Natural killer cell (primary cell): ENCODE measurements at regions not wholly inside any gene's neighbourhood (a gene's known extent, or its start where the extent isn't known, plus 50 kb on each side); places are given as distances from the start of the nearest gene placed in this dataset.

Experiments used
- ATAC-seq, 3 donors: fragments of 150-1000 bp in 2 of 3; fragments of 200-7000 bp in 1 of 3; cut with Tn5 transposase; 1 replicate in 1 of 3; 2 replicates in 2 of 3; pipeline ENCODE4 v1.10.0; 2021; ENCODE audit warnings: mild to moderate bottlenecking in 2 of 3, moderate library complexity in 2 of 3
- DNase-seq, 2 donors: peaks; one replicate each; pipeline versions ENCODE4 v3.0.0 to v3.0.0-alpha.2; 2013 to 2021; ENCODE audit warnings: mixed read lengths in 1 of 2
- H3K27ac ChIP-seq: one replicate; pipeline ENCODE4 v1.5.1; 2013; ENCODE audit warnings: mild to moderate bottlenecking, low read length
- H3K27me3 ChIP-seq: one replicate; pipeline ENCODE4 v1.6.1; 2013; ENCODE audit warnings: low read length; ENCODE audit not compliant: control insufficient read depth, insufficient read depth
- H3K36me3 ChIP-seq: one replicate; pipeline ENCODE4 v1.6.1; 2013; ENCODE audit warnings: low read length; ENCODE audit not compliant: control insufficient read depth, insufficient read depth
- H3K4me1 ChIP-seq: one replicate; pipeline ENCODE4 v1.6.1; 2013; ENCODE audit warnings: low read length; ENCODE audit not compliant: control insufficient read depth, insufficient read depth
- H3K4me3 ChIP-seq: one replicate; pipeline ENCODE4 v1.5.1; 2013; ENCODE audit warnings: low read length
- H3K9me3 ChIP-seq: one replicate; pipeline ENCODE4 v1.6.1; 2013; ENCODE audit warnings: low read length; ENCODE audit not compliant: control insufficient read depth, insufficient read depth
- H3K27ac Mint-ChIP-seq, 2 donors: one replicate each; pipeline ENCODE4 v1.8.0; 2022; ENCODE audit warnings: mild to moderate bottlenecking in 2 of 2, mixed read lengths in 2 of 2, moderate library complexity in 1 of 2
- H3K27me3 Mint-ChIP-seq, 2 donors: one replicate each; pipeline ENCODE4 v1.8.0; 2022; ENCODE audit warnings: low read depth in 2 of 2, mixed read lengths in 2 of 2
- H3K36me3 Mint-ChIP-seq: one replicate; pipeline ENCODE4 v1.8.0; 2022; ENCODE audit warnings: mixed read lengths
- H3K4me1 Mint-ChIP-seq, 2 donors: one replicate each; pipeline ENCODE4 v1.8.0; 2022; ENCODE audit warnings: mixed read lengths in 2 of 2
- H3K4me3 Mint-ChIP-seq: one replicate; pipeline ENCODE4 v1.8.0; 2022; ENCODE audit warnings: mild to moderate bottlenecking, moderate library complexity, mixed read lengths
- H3K9me3 Mint-ChIP-seq, 2 donors: one replicate each; pipeline ENCODE4 v1.8.0; 2022; ENCODE audit warnings: mixed read lengths in 2 of 2
- WGBS: methylation state at CpG from one replicate; pipeline ENCODE4 v1.1.7; 2013; ENCODE audit warnings: missing lambda C conversion rate; ENCODE audit not compliant: insufficient coverage; 5-methylcytosine and 5-hydroxymethylcytosine counted together
- intact Hi-C: fragments of 100-400 bp; cut with micrococcal nuclease; formaldehyde crosslinking; loops from one replicate; pipeline ENCODE4 v1.14.2; 2022
- TF ChIP-seq, protein P1 (sequence below): fragments of 200-600 bp; IDR thresholded peaks from one replicate; pipeline ENCODE4 v1.8.0; 2022; ENCODE audit warnings: antibody characterized with exemption

DNA sequence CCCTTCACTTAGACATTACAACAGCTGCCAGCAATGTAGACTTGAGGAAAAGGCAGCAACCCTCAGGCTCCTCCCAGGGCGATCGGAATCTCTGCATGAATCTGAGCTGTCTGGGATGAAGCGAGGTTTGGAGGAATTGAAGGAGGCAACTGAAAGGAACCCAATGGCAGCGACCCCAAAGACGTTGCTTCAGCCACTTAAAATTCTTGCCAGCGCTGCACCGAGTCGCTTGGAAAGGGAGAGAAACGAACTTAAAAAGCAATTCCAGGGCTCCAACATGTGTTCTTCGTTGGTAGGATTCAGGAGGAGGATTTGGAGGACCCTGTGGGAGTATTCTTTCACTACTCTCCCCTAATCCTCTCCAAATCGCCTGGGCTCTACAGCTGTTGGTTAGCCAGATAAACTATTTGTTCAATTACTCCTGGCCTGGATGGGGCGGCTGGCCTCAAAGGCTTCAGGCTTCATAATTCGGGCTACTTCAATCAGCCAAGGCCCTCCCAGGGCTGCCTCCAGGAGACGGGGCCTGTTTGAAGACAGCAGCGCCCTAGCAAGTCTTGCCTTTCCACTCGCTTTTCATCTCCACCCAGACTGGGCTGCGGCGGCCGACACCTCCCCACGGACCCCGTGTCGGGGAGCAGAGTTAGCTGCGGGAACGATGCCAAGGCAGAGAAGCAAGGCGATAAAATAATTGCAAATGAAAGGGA is 72.4 kb upstream of the TMEM45B start:
- H3K4me1 Mint-ChIP-seq, result no peaks in the 10 kb centered on the region
- H3K27ac Mint-ChIP-seq, result no peak overlapping the region

GRCh38 chr11:129747071-129747470 is 68.6 kb upstream of the TMEM45B start:
- ATAC-seq, result no peak

More for the DNA sequence above, 72.4 kb upstream of the TMEM45B start:
- H3K27me3 Mint-ChIP-seq, result peaks cover 5 to 23% of the 10 kb centered on the region in 2 donors
- Histone ChIP-seq H3K9me3 (no peaks in the 10 kb centered on the region), H3K4me3 (no peak overlapping the region), H3K27ac (no peak overlapping the region), H3K36me3 (no peaks in the 10 kb centered on the region), H3K27me3 (no peaks in the 10 kb centered on the region), H3K4me1 (no peaks in the 10 kb centered on the region)
- no peak for ATAC-seq
- no peak overlapping the region for H3K4me3 Mint-ChIP-seq
- no peaks in the 10 kb centered on the region for H3K9me3 Mint-ChIP-seq
- WGBS, result 86% methylated on average over 24 of the region's 25 CpGs
- DNase-seq, result no peak
- TF ChIP-seq, protein P1, sequence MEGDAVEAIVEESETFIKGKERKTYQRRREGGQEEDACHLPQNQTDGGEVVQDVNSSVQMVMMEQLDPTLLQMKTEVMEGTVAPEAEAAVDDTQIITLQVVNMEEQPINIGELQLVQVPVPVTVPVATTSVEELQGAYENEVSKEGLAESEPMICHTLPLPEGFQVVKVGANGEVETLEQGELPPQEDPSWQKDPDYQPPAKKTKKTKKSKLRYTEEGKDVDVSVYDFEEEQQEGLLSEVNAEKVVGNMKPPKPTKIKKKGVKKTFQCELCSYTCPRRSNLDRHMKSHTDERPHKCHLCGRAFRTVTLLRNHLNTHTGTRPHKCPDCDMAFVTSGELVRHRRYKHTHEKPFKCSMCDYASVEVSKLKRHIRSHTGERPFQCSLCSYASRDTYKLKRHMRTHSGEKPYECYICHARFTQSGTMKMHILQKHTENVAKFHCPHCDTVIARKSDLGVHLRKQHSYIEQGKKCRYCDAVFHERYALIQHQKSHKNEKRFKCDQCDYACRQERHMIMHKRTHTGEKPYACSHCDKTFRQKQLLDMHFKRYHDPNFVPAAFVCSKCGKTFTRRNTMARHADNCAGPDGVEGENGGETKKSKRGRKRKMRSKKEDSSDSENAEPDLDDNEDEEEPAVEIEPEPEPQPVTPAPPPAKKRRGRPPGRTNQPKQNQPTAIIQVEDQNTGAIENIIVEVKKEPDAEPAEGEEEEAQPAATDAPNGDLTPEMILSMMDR, result no peak
- intact Hi-C loops, result no loop called here
- H3K36me3 Mint-ChIP-seq, result no peaks in the 10 kb centered on the region

GRCh38 chr11:129749141-129749540 is 66.5 kb upstream of the TMEM45B start:
- Histone ChIP-seq H3K4me1 (peaks cover 5% of the 10 kb centered on the region), H3K4me3 (no peak overlapping the region), H3K36me3 (no peaks in the 10 kb centered on the region), H3K27me3 (peaks cover 4% of the 10 kb centered on the region), H3K9me3 (no peaks in the 10 kb centered on the region), H3K27ac (no peak overlapping the region)
- H3K4me3 Mint-ChIP-seq, result no peak overlapping the region
- TF ChIP-seq, protein P1, result no peak
- peaks cover 7 to 29% of the 10 kb centered on the region in 2 donors for H3K27me3 Mint-ChIP-seq
- DNase-seq (no peak), ATAC-seq (no peak)
- WGBS, result 61% methylated on average over 4 of the region's 5 CpGs
- H3K36me3 Mint-ChIP-seq, result no peaks in the 10 kb centered on the region
- H3K27ac Mint-ChIP-seq, result no peak overlapping the region
- H3K9me3 Mint-ChIP-seq, result no peaks in the 10 kb centered on the region
- intact Hi-C loops, result no loop called here
- peaks cover 4 to 5% of the 10 kb centered on the region in 2 donors for H3K4me1 Mint-ChIP-seq

More at GRCh38 chr11:129747071-129747470, 68.6 kb upstream of the TMEM45B start:
- Mint-ChIP-seq H3K27ac (no peak overlapping the region), H3K36me3 (no peaks in the 10 kb centered on the region), H3K27me3 (peaks cover 6 to 16% of the 10 kb centered on the region in 2 donors), H3K4me1 (peaks cover 4 to 5% of the 10 kb centered on the region in 2 donors), H3K9me3 (no peaks in the 10 kb centered on the region), H3K4me3 (no peak overlapping the region)
- Histone ChIP-seq H3K9me3 (no peaks in the 10 kb centered on the region), H3K36me3 (no peaks in the 10 kb centered on the region), H3K4me1 (peaks cover 5% of the 10 kb centered on the region), H3K4me3 (no peak overlapping the region), H3K27me3 (peaks cover 4% of the 10 kb centered on the region), H3K27ac (no peak overlapping the region)
- no peak for DNase-seq
- TF ChIP-seq, protein P1, result no peak
- 81% methylated on average over 6 of the region's 6 CpGs for WGBS
- intact Hi-C loops, result no loop called here
